Neuronal stem cell (in vitro differentiated cells): ENCODE measurements at regions not wholly inside any gene's neighbourhood (a gene's known extent, or its start where the extent isn't known, plus 50 kb on each side); places are given as distances from the start of the nearest gene placed in this dataset.

Experiments used
- DNase-seq: peaks from one replicate; pipeline ENCODE4 v3.0.0-alpha.2; 2013; ENCODE audit warnings: low spot score
- H2AFZ ChIP-seq: one replicate; pipeline ENCODE4 v1.6.1; 2013; ENCODE audit warnings: mild to moderate bottlenecking, low read length, inconsistent platforms
- H2AK5ac ChIP-seq: 2 replicates; pipeline ENCODE4 v1.6.1; 2013; ENCODE audit warnings: low read depth, mild to moderate bottlenecking, inconsistent platforms, low read length, moderate library complexity, mixed read lengths
- H2BK120ac ChIP-seq: 2 replicates; pipeline ENCODE4 v1.6.1; 2013; ENCODE audit warnings: low read depth, mild to moderate bottlenecking, inconsistent platforms, low read length, moderate library complexity, mixed read lengths
- H2BK12ac ChIP-seq: one replicate; pipeline ENCODE4 v1.6.1; 2013; ENCODE audit warnings: low read length, inconsistent platforms
- H2BK15ac ChIP-seq: 2 replicates; pipeline ENCODE4 v1.6.1; 2013; ENCODE audit warnings: mild to moderate bottlenecking, low read length, inconsistent platforms, mixed read lengths
- H2BK5ac ChIP-seq: one replicate; pipeline ENCODE4 v1.6.1; 2013; ENCODE audit warnings: inconsistent platforms, mild to moderate bottlenecking, low read length, moderate library complexity
- H3K14ac ChIP-seq: one replicate; pipeline ENCODE4 v1.6.1; 2013; ENCODE audit warnings: low read length, inconsistent platforms
- H3K18ac ChIP-seq: 2 replicates; pipeline ENCODE4 v1.6.1; 2013; ENCODE audit warnings: low read length, inconsistent platforms
- H3K23ac ChIP-seq: 2 replicates; pipeline ENCODE4 v1.6.1; 2013; ENCODE audit warnings: low read depth, mild to moderate bottlenecking, mixed read lengths, low read length, inconsistent platforms; ENCODE audit not compliant: poor library complexity
- H3K27ac ChIP-seq: replicated peaks from 3 replicates; pipeline ENCODE4 v1.5.1; 2013; ENCODE audit warnings: low read length, inconsistent platforms
- H3K27me3 ChIP-seq, 3 experiments: 2 replicates each; pipeline ENCODE4 v1.6.1; 2013; ENCODE audit warnings: low read length in 3 of 3, mild to moderate bottlenecking in 2 of 3, inconsistent platforms in 1 of 3, low read depth in 1 of 3, mixed read lengths in 1 of 3, moderate library complexity in 1 of 3; ENCODE audit not compliant: control insufficient read depth in 3 of 3, insufficient read depth in 3 of 3
- H3K36me3 ChIP-seq, 2 donors: replicated peaks in 1 of 2; 2 replicates each; pipeline ENCODE4 v1.6.1; 2013; ENCODE audit warnings: low read length in 2 of 2; ENCODE audit not compliant: control insufficient read depth in 2 of 2, insufficient read depth in 2 of 2
- H3K4ac ChIP-seq: 2 replicates; pipeline ENCODE4 v1.6.1; 2013; ENCODE audit warnings: inconsistent platforms, mild to moderate bottlenecking, low read length, moderate library complexity
- H3K4me1 ChIP-seq, 2 donors: 1 replicate in 1 of 2; 2 replicates in 1 of 2; pipeline ENCODE4 v1.6.1; 2013; ENCODE audit warnings: low read length in 2 of 2, low read depth in 1 of 2; ENCODE audit not compliant: control insufficient read depth in 2 of 2, insufficient read depth in 1 of 2
- H3K4me2 ChIP-seq: one replicate; pipeline ENCODE4 v1.6.1; 2013; ENCODE audit warnings: mild to moderate bottlenecking, low read length, inconsistent platforms; ENCODE audit not compliant: insufficient read depth, poor library complexity, severe bottlenecking
- H3K4me3 ChIP-seq, 2 donors: 2 replicates each; pipeline ENCODE4 v1.5.1; 2013; ENCODE audit warnings: low read length in 2 of 2, mild to moderate bottlenecking in 2 of 2, inconsistent platforms in 1 of 2, moderate library complexity in 1 of 2
- H3K79me1 ChIP-seq: one replicate; pipeline ENCODE4 v1.6.1; 2013; ENCODE audit warnings: low read depth, mild to moderate bottlenecking, inconsistent platforms, low read length, moderate library complexity
- H3K9ac ChIP-seq: one replicate; pipeline ENCODE4 v1.6.1; 2013; ENCODE audit warnings: mild to moderate bottlenecking, low read depth, low read length, inconsistent platforms; ENCODE audit not compliant: poor library complexity
- H3K9me3 ChIP-seq, 2 donors: replicated peaks in 1 of 2; 2 replicates each; pipeline versions ENCODE3 to v1.6.1; 2013; ENCODE audit warnings: low read length in 2 of 2, mild to moderate bottlenecking in 2 of 2, inconsistent platforms in 1 of 2, low read depth in 1 of 2, mixed read lengths in 1 of 2, moderate library complexity in 1 of 2; ENCODE audit not compliant: control insufficient read depth in 2 of 2, insufficient read depth in 1 of 2
- H4K8ac ChIP-seq: one replicate; pipeline ENCODE4 v1.6.1; 2013; ENCODE audit warnings: low read depth, mild to moderate bottlenecking, inconsistent platforms, low read length, moderate library complexity
- H4K91ac ChIP-seq: one replicate; pipeline ENCODE4 v1.6.1; 2013; ENCODE audit warnings: low read length, low read depth, mild to moderate bottlenecking, inconsistent platforms; ENCODE audit not compliant: poor library complexity
- WGBS, 2 donors: extraction: QIAGEN DNeasy Blood & Tissue Kit; methylation state at CpG; one replicate each; pipeline ENCODE4 v1.1.7; 2013; ENCODE audit warnings: missing lambda C conversion rate in 2 of 2, mixed read lengths in 1 of 2; ENCODE audit not compliant: insufficient read length in 2 of 2, insufficient replicate concordance in 1 of 2; ENCODE audit errors: extremely low coverage in 2 of 2; 5-methylcytosine and 5-hydroxymethylcytosine counted together

DNA sequence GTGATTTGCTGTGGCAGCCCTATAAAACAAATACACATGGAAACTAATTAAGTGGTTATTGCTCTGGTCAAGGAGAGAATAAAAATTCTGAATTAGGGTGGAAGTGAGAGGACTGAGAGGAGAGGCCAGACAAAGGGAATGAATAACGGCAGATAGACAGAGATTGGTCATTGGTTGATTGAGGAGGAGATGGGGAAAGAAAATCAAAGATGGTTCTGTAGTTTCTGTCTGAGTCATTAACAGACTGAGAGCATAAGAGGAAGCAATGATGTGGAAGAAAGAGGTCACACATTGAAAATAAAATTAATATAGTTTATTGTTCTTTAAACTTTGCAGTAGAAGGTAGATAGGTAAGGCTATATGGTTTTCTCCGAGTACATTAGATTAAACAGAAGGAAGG lies 469.8 kb downstream of the ACTL7B start:
- H3K4me1 ChIP-seq = no peaks in the 10 kb centered on the region
- WGBS, 2 donors = no CpG with 5 or more reads among the region's 2 CpGs
- no peak overlapping the region for H3K4me3 ChIP-seq
- H4K8ac ChIP-seq = no peak overlapping the region
- H3K23ac ChIP-seq = no peak overlapping the region
- H3K79me1 ChIP-seq = no peaks in the 10 kb centered on the region
- H3K27ac ChIP-seq = no peak overlapping the region
- H3K14ac ChIP-seq = no peak overlapping the region
- H2BK120ac ChIP-seq = no peak overlapping the region
- no peak overlapping the region for H3K4ac ChIP-seq
- no peak overlapping the region for H3K9ac ChIP-seq
- H3K27me3 ChIP-seq = no peaks in the 10 kb centered on the region
- H2BK12ac ChIP-seq = no peak overlapping the region
- no peak overlapping the region for H2AK5ac ChIP-seq
- no peak overlapping the region for H3K18ac ChIP-seq
- no peak overlapping the region for H2AFZ ChIP-seq
- no peaks in the 10 kb centered on the region for H3K9me3 ChIP-seq
- H3K4me2 ChIP-seq = no peak overlapping the region
- DNase-seq = no peak
- no peak overlapping the region for H2BK5ac ChIP-seq
- no peak overlapping the region for H4K91ac ChIP-seq
- H2BK15ac ChIP-seq = no peak overlapping the region
- H3K36me3 ChIP-seq = no peaks in the 10 kb centered on the region

DNA sequence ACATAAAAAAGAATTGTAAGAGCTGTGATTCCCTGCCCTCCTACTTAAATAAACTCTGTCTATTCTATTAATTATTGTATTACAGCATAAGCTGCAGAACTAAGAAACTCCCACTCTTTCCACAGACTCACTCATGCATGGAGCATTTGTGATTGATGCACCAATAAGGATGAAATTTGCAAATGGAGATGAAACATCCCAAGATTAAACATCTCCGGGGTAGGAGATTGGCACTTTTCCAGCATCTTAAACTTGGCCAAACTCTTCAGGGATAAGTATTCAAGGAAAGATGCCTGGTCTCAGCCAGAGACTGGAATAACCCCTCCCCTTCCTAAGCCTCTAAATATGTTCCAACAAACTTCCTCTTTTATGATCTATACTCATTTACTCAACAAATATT lies 472.0 kb downstream of the ACTL7B start:
- Histone ChIP-seq H3K4me1 (no peaks in the 10 kb centered on the region), H3K36me3 (no peaks in the 10 kb centered on the region), H2BK5ac (no peak overlapping the region), H3K4ac (no peak overlapping the region), H4K8ac (no peak overlapping the region), H3K14ac (no peak overlapping the region), H3K27me3 (no peaks in the 10 kb centered on the region), H4K91ac (no peak overlapping the region), H2AK5ac (no peak overlapping the region), H3K23ac (no peak overlapping the region), H2BK120ac (no peak overlapping the region), H2BK12ac (no peak overlapping the region), H3K4me2 (no peak overlapping the region), H3K79me1 (no peaks in the 10 kb centered on the region), H3K9me3 (no peaks in the 10 kb centered on the region), H3K9ac (no peak overlapping the region), H2AFZ (no peak overlapping the region), H3K18ac (no peak overlapping the region), H2BK15ac (no peak overlapping the region), H3K27ac (no peak overlapping the region), H3K4me3 (no peak overlapping the region)
- DNase-seq = no peak
- no CpG with 5 or more reads among the region's 1 CpG for WGBS, 2 donors

DNA sequence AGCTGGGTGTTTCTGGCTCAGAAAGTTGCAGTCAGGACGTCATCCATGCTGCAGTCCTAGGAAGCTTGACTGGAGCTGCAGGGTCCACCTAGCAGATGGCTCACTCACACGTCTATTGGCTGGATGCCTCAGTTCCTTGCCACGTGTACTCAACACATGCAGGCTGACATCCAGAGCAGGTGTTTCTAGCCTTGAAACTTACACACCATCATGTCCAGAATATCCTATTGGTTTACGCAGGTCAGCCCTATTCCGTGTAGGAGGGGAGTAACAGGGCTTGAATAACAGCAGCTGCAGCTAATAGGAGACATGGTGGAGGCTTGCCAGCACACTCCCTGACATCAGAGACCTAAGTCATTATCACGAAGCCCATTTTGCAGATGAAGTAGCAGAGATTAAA lies 473.5 kb downstream of the ACTL7B start:
- Histone ChIP-seq H3K27me3 (no peaks in the 10 kb centered on the region), H3K4me2 (no peak overlapping the region), H2BK12ac (no peak overlapping the region)

GRCh38 chr9:108377881-108378280 lies 477.9 kb downstream of the ACTL7B start:
- Histone ChIP-seq H3K36me3 (no peaks in the 10 kb centered on the region), H2AK5ac (no peak overlapping the region), H3K9ac (no peak overlapping the region), H2BK15ac (no peak overlapping the region), H3K4me3 (no peak overlapping the region), H3K4me2 (no peak overlapping the region), H2AFZ (no peak overlapping the region), H2BK5ac (no peak overlapping the region), H3K4me1 (no peaks in the 10 kb centered on the region), H3K14ac (no peak overlapping the region), H3K4ac (no peak overlapping the region), H4K91ac (no peak overlapping the region), H3K23ac (no peak overlapping the region), H2BK120ac (no peak overlapping the region), H3K79me1 (no peaks in the 10 kb centered on the region), H3K9me3 (no peaks in the 10 kb centered on the region), H4K8ac (no peak overlapping the region), H3K18ac (no peak overlapping the region), H2BK12ac (no peak overlapping the region), H3K27me3 (no peaks in the 10 kb centered on the region), H3K27ac (no peak overlapping the region)
- no peak for DNase-seq
- WGBS, 2 donors = no CpG with 5 or more reads among the region's 2 CpGs

More for the DNA sequence above, 473.5 kb downstream of the ACTL7B start:
- Histone ChIP-seq H2BK5ac (no peak overlapping the region), H3K9ac (no peak overlapping the region), H2AK5ac (no peak overlapping the region), H4K91ac (no peak overlapping the region), H3K4me3 (peak overlapping the region in 1 of 2 donors; percentile 0), H3K4ac (no peak overlapping the region), H3K14ac (no peak overlapping the region), H3K4me1 (no peaks in the 10 kb centered on the region), H3K9me3 (no peaks in the 10 kb centered on the region), H3K23ac (no peak overlapping the region), H3K36me3 (no peaks in the 10 kb centered on the region), H4K8ac (no peak overlapping the region), H2AFZ (no peak overlapping the region), H2BK15ac (no peak overlapping the region), H3K27ac (no peak overlapping the region), H3K79me1 (no peaks in the 10 kb centered on the region), H3K18ac (no peak overlapping the region), H2BK120ac (no peak overlapping the region)
- DNase-seq = no peak
- WGBS, 2 donors = no CpG with 5 or more reads among the region's 6 CpGs
